ENCODE measurements at regions not wholly inside any gene's neighbourhood (a gene's known extent, or its start where the extent isn't known, plus 50 kb on each side); places are given as distances from the start of the nearest gene placed in this dataset.

DNA sequence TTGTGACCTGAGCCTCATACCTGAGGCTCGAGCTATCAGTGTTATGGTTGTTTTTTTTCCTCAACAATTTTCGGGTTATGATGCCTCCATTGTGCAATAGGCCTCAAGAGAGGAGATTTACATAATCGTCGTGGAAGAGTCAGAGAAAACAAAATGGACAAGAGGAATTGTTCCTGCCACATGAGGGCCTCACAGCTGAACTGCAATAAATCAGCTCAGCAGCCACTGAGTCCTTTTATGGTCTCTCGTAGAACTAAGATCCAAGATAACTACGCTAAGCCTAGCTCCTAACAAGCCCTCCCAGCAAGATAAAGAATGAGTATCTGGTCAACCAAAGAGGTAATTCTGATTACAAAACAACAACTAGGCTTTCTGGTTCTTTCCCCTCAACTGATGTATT is 336.8 kb downstream of the WDR11 start:
- DNase-seq, result no peak

GRCh38 chr10:121189066-121189465 is 337.9 kb downstream of the WDR11 start:
- no peak for DNase-seq

- DNase-seq, result no peak
These were observed 343.7 kb downstream of the WDR11 start for GRCh38 chr10:121194696-121195523.

DNA sequence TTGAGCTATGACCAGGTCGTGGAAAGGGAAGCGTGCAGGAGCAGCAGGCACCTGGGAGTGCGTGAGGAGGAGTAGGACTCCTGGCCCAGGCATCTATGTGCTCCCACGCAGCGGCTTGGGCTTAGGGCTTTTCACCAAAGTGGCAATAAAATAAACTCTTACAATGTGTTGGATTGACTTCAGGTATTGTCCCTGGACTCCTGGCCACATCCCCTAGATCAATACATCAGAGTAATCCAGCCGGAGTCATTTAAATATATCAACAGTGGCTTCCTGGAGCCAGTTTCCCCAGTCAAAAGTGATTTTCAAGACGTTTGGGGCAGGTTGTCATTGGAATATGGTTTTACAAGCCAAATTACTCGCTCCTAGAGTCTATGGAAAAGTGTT is 344.4 kb downstream of the WDR11 start:
- DNase-seq, result no peak

- DNase-seq, result no peak
These were observed 347.9 kb downstream of the WDR11 start for GRCh38 chr10:121199081-121199480.

DNA sequence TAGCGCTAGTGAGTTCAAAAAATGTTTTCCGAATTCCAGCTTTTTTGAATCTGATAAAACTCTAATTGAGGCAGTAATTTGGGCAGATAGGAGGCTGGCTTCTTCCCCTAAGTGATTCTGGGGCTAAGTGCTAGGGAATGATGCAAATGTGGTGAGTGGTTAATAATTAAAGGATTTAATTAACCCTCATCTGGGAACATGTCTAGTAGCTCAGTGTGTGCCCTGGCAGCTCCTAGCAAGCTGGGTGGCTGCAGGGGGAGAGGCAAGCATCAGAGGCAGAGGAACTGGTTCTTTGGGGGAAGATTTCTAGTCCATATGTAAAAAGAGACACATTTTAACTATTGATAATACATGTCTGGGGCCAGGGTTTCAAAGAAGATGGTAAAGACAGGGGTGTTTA is 354.5 kb downstream of the WDR11 start:
- DNase-seq, result no peak

DNA sequence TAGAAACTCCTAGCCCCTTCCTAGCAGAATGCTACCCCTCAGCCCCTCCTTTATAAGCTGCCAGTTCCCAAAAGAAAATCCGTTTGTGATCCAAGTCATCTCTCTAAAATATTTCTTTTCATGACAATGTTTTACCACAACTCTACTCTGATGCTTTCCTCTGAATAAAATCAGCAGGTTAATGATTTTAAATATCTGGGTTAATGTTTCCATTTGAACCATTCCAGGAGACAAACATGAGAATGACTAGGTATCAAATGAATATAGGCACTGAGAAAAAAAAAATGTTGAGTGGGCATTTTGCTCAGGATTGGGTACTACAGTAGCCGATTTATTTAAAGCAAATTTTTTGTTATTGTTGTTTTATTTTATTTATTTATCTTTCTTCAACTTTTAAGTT is 360.3 kb downstream of the WDR11 start:
- DNase-seq, result no peak

GRCh38 chr10:121213437-121213836 is 362.3 kb downstream of the WDR11 start:
- DNase-seq, result no peak

- DNase-seq, result no peak
These were observed 365.1 kb downstream of the WDR11 start for GRCh38 chr10:121216295-121216694.

- DNase-seq, result no peak
These were observed 365.6 kb downstream of the WDR11 start for GRCh38 chr10:121216721-121217181.

- DNase-seq, result no peak
These were observed 366.2 kb downstream of the WDR11 start for GRCh38 chr10:121217331-121217730.

GRCh38 chr10:121221072-121221471 is 369.9 kb downstream of the WDR11 start:
- no peak for DNase-seq

GRCh38 chr10:121221991-121222390 is 370.8 kb downstream of the WDR11 start:
- DNase-seq, result no peak

DNA sequence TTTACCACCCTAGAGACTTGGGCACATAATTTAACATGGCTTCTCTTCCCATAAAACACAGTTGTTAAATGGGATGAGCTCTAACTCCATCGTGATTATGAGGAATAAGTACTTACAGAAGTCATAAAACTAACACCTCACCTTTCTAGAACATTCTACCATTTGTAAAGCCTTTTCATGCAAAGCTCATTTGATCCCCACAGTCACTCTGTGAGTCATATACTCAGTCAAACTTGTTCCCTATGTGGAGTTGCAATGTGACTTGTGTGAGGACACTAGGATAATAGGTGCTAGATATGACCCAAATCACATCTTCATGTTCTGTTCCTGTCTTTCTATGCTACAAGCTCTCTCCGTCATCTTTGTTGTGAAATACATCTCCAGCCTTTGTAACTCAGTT is 371.7 kb downstream of the WDR11 start:
- no peak for DNase-seq

DNA sequence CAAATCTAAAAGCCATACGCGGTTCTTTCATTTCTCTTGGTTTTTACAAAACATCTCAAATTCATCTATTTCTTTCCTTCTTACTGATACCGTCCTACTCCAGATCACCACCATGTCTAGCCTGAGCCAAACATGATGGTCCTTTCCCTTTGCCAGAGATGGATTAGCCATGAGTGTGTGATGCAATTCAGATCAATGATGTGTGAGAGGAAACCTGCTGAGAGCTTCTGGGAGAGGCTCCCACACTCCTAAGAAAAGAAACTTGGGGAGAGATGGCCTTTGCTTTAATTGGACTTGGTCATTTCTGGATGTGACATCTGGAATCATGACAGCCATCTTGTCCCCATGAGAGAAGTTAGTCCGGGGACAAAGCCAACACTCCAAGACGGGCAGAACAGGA is 367.2 kb downstream of the FGFR2 start:
- no peak for DNase-seq

DNA sequence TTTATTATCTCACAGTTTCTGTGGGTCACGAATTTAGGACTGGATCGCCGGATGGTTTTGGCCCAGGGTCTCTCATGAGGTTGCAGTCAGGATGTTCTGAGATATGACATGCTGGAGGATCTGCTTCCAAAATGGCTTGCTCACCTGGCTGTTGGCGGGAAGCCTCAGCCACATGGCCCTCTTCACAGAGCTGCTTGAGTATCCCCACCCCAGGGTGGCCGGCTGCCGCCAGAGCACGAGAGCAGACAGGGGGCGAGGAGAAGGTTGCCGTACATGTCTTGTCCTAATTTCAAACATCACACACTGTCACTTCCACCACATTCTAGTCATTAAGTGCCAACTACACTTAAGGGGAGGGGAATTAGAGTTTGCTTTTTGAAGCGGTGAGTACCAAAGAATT is 365.8 kb downstream of the FGFR2 start:
- no peak for DNase-seq

DNA sequence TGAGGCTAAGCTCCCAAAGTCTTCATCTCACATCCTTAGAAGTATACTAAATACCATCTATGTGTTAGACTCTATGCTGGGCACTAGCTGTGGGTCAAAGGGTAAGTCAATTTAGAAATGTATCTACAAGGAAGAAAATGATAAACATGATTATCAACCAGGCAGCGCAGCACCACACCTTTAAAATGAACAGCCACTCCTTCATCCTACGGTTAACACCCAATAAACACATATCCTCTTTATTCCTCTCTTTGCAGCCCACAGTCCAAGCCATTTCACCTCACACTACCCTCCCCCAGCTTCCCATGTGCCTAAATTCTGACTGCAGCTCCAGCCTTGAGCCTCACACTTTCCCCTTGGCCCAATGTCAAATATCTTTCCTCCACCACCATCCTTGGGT is 362.6 kb downstream of the FGFR2 start:
- no peak for DNase-seq

DNA sequence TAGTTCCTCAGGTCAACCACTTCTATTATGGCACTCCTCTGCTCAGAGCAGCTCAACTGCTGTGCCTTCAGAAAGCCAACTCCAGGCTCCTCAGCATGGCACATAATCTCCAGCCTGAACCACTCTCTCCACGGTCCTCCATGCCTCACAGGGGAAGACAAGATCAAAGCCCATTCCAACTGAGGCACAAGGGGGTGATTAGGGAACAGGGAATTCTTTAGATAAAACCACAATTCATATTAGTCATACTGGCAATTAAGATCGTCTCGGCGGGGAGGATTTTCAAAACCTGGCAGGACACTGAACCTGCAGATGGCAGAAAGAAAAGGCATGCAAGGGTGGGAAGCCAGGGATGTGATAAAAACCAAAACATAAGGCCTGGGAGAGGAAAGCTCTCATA is 361.6 kb downstream of the FGFR2 start:
- DNase-seq, result no peak

DNA sequence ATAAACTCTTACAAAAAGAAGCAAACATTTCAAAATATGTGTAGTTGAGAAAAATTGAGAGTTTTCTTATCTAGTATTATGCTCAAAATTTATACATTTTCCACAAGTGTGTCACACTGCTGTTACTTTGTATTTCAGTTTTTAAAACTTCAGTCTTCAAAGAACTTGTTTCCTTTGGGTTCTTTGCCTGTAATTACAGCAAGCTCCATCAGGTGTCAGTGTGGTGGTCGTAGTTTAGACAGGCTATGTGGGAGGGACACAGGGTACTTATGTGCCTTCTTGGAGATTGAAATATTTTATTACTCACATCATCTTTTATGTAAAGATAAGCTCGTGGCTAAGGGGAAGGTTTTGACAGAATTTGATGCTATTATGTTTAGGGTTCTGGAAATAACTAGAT is 360.5 kb downstream of the FGFR2 start:
- DNase-seq, result no peak

- no peak for DNase-seq
These were observed 358.2 kb downstream of the FGFR2 start for GRCh38 chr10:121240011-121240410.

- no peak for DNase-seq
These were observed 357.7 kb downstream of the FGFR2 start for GRCh38 chr10:121240556-121240955.

DNA sequence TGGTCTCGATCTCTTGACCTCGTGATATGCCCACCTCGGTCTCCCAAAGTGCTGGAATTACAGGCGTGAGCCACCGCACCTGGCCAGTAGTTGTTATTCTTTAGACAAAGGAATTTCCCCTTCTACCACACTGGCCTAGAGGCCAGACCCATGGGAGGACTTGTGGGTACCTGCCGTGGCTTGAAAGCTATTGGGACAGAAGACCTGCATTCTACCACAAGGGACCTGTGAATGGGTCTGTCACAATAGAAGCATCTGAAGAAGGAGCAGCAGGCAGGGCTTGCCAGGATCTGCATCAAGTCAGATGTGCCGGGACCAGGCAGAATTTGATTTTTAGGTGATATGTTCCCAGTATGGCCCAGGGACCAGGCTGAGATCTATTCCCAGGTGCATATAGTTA is 356.9 kb downstream of the FGFR2 start:
- no peak for DNase-seq

GRCh38 chr10:121242741-121243608 is 355.3 kb downstream of the FGFR2 start:
- DNase-seq, result no peak

GRCh38 chr10:121243609-121244241 is 354.5 kb downstream of the FGFR2 start:
- no peak for DNase-seq
